Immature natural killer cell (primary cell): ENCODE measurements at regions not wholly inside any gene's neighbourhood (a gene's known extent, or its start where the extent isn't known, plus 50 kb on each side); places are given as distances from the start of the nearest gene placed in this dataset.

Experiments used
- DNase-seq, 3 donors: peaks; one replicate each; pipeline ENCODE4 v3.0.0; 2022; ENCODE audit warnings: mixed read lengths in 1 of 3
- H3K27ac Mint-ChIP-seq, 6 donors: one replicate each; pipeline ENCODE4 v1.8.0; 2020; ENCODE audit warnings: mixed read lengths in 6 of 6, mild to moderate bottlenecking in 5 of 6, inconsistent platforms in 4 of 6, moderate library complexity in 3 of 6
- H3K27me3 Mint-ChIP-seq, 3 donors: one replicate each; pipeline ENCODE4 v1.8.0; 2020 to 2021; ENCODE audit warnings: low read depth in 3 of 3, mild to moderate bottlenecking in 3 of 3, mixed read lengths in 3 of 3, moderate library complexity in 3 of 3, inconsistent platforms in 1 of 3
- H3K36me3 Mint-ChIP-seq, 3 donors: one replicate each; pipeline ENCODE4 v1.8.0; 2020; ENCODE audit warnings: mixed read lengths in 3 of 3, inconsistent platforms in 2 of 3, mild to moderate bottlenecking in 2 of 3
- H3K4me1 Mint-ChIP-seq, 2 donors: one replicate each; pipeline ENCODE4 v1.8.0; 2020; ENCODE audit warnings: inconsistent platforms in 2 of 2, mild to moderate bottlenecking in 2 of 2, mixed read lengths in 2 of 2, moderate library complexity in 1 of 2
- H3K4me3 Mint-ChIP-seq, 5 donors: one replicate each; pipeline ENCODE4 v1.8.0; 2020; ENCODE audit warnings: mild to moderate bottlenecking in 5 of 5, mixed read lengths in 5 of 5, inconsistent platforms in 3 of 5, moderate library complexity in 3 of 5
- H3K9me3 Mint-ChIP-seq, 6 donors: one replicate each; pipeline ENCODE4 v1.8.0; 2020; ENCODE audit warnings: mild to moderate bottlenecking in 6 of 6, mixed read lengths in 6 of 6, inconsistent platforms in 4 of 6, moderate library complexity in 3 of 6

GRCh38 chr7:130961128-130961601, 227.2 kb upstream of the KLF14 start:
- Mint-ChIP-seq H3K4me3 (peak overlapping the region; percentile 68 to 91 (median 82)), H3K9me3 (peaks cover 0 to 1% (median 0%) of the 10 kb centered on the region in 6 donors), H3K27me3 (peaks cover 5 to 11% (median 7%) of the 10 kb centered on the region in 3 donors), H3K4me1 (peaks cover 66 to 75% of the 10 kb centered on the region in 2 donors), H3K36me3 (peaks cover under 1 to 9% (median 7%) of the 10 kb centered on the region in 3 donors), H3K27ac (peak overlapping the region; percentile 82 to 97 (median 90))
- peak; percentile 73 to 84 (median 75) for DNase-seq

- Mint-ChIP-seq H3K4me1 (peaks cover 63 to 75% of the 10 kb centered on the region in 2 donors), H3K27ac (peak overlapping the region; percentile 82 to 97 (median 90))
- DNase-seq: no peak
Observed at GRCh38 chr7:130962109-130962508, 228.1 kb upstream of the KLF14 start.

GRCh38 chr7:130963339-130963738, 229.3 kb upstream of the KLF14 start:
- H3K4me3 Mint-ChIP-seq: no peak overlapping the region
- peaks cover 52 to 72% of the 10 kb centered on the region in 2 donors for H3K4me1 Mint-ChIP-seq
- H3K27ac Mint-ChIP-seq: peak overlapping the region in 1 of 6 donors; percentile 47
- peaks cover 5 to 10% (median 5%) of the 10 kb centered on the region in 3 donors for H3K27me3 Mint-ChIP-seq
- no peak for DNase-seq
- H3K9me3 Mint-ChIP-seq: peaks cover 0 to 1% (median 0%) of the 10 kb centered on the region in 6 donors
- H3K36me3 Mint-ChIP-seq: peaks cover 7 to 22% (median 13%) of the 10 kb centered on the region in 3 donors

More at GRCh38 chr7:130962109-130962508, 228.1 kb upstream of the KLF14 start:
- peaks cover 7 to 18% (median 10%) of the 10 kb centered on the region in 3 donors for H3K36me3 Mint-ChIP-seq
- H3K27me3 Mint-ChIP-seq: peaks cover 5 to 10% (median 7%) of the 10 kb centered on the region in 3 donors
- peak overlapping the region in 3 of 5 donors; percentile 5 to 91 (median 84) for H3K4me3 Mint-ChIP-seq
- H3K9me3 Mint-ChIP-seq: peaks cover 0 to 1% (median 0%) of the 10 kb centered on the region in 6 donors

- Mint-ChIP-seq H3K4me1 (peaks cover 42 to 65% of the 10 kb centered on the region in 2 donors), H3K27me3 (peaks cover 5 to 10% (median 7%) of the 10 kb centered on the region in 3 donors), H3K4me3 (no peak overlapping the region), H3K36me3 (peaks cover 1 to 13% (median 13%) of the 10 kb centered on the region in 3 donors), H3K9me3 (no peaks in the 10 kb centered on the region), H3K27ac (no peak overlapping the region)
- DNase-seq: no peak
Observed at GRCh38 chr7:130965515-130965914, 231.5 kb upstream of the KLF14 start.

- no peak for DNase-seq
- peak overlapping the region in 3 of 6 donors; percentile 10 to 48 (median 28) for H3K27ac Mint-ChIP-seq
- H3K4me1 Mint-ChIP-seq: peaks cover 42 to 65% of the 10 kb centered on the region in 2 donors
- H3K36me3 Mint-ChIP-seq: peaks cover 0 to 13% (median 13%) of the 10 kb centered on the region in 3 donors
- peaks cover 0 to 5% (median 5%) of the 10 kb centered on the region in 3 donors for H3K27me3 Mint-ChIP-seq
- H3K9me3 Mint-ChIP-seq: no peaks in the 10 kb centered on the region
- H3K4me3 Mint-ChIP-seq: no peak overlapping the region
Observed at GRCh38 chr7:130966246-130967009, 232.4 kb upstream of the KLF14 start.

- peaks cover 44 to 75% of the 10 kb centered on the region in 2 donors for H3K4me1 Mint-ChIP-seq
- H3K27ac Mint-ChIP-seq: peak overlapping the region in 4 of 6 donors; percentile 8 to 48 (median 24)
- peak overlapping the region in 2 of 5 donors; percentile 7 to 25 for H3K4me3 Mint-ChIP-seq
- no peak for DNase-seq
- no peaks in the 10 kb centered on the region for H3K9me3 Mint-ChIP-seq
- peaks cover 6 to 17% (median 16%) of the 10 kb centered on the region in 3 donors for H3K36me3 Mint-ChIP-seq
- peaks cover 0 to 5% (median 2%) of the 10 kb centered on the region in 3 donors for H3K27me3 Mint-ChIP-seq
Observed at GRCh38 chr7:130970196-130970595, 236.2 kb upstream of the KLF14 start.

GRCh38 chr7:130970696-130971095, 236.7 kb upstream of the KLF14 start:
- no peaks in the 10 kb centered on the region for H3K9me3 Mint-ChIP-seq
- peaks cover 10 to 19% (median 19%) of the 10 kb centered on the region in 3 donors for H3K36me3 Mint-ChIP-seq
- H3K27me3 Mint-ChIP-seq: peaks cover 0 to 8% (median 2%) of the 10 kb centered on the region in 3 donors
- H3K4me1 Mint-ChIP-seq: peaks cover 49 to 80% of the 10 kb centered on the region in 2 donors
- peak overlapping the region in 3 of 6 donors; percentile 3 to 33 (median 19) for H3K27ac Mint-ChIP-seq
- H3K4me3 Mint-ChIP-seq: no peak overlapping the region
- no peak for DNase-seq

- Mint-ChIP-seq H3K4me1 (peaks cover 52 to 83% of the 10 kb centered on the region in 2 donors), H3K27me3 (peaks cover 0 to 8% (median 2%) of the 10 kb centered on the region in 3 donors), H3K4me3 (peak overlapping the region in 1 of 5 donors; percentile 41), H3K9me3 (no peaks in the 10 kb centered on the region), H3K27ac (peak overlapping the region in 3 of 6 donors; percentile 11 to 40 (median 19)), H3K36me3 (peaks cover 12 to 21% (median 19%) of the 10 kb centered on the region in 3 donors)
- no peak for DNase-seq
Observed at GRCh38 chr7:130971297-130971696, 237.3 kb upstream of the KLF14 start.

- no peak for DNase-seq
- peak overlapping the region in 1 of 5 donors; percentile 14 for H3K4me3 Mint-ChIP-seq
Observed at GRCh38 chr7:130972201-130972600, 238.2 kb upstream of the KLF14 start.

GRCh38 chr7:130973637-130974036, 239.6 kb upstream of the KLF14 start:
- Mint-ChIP-seq H3K36me3 (peaks cover 8 to 12% (median 12%) of the 10 kb centered on the region in 3 donors), H3K27me3 (peaks cover 2 to 5% (median 3%) of the 10 kb centered on the region in 3 donors), H3K9me3 (no peaks in the 10 kb centered on the region), H3K27ac (peak overlapping the region in 3 of 6 donors; percentile 37 to 70 (median 51)), H3K4me1 (peaks cover 49 to 67% of the 10 kb centered on the region in 2 donors), H3K4me3 (no peak overlapping the region)
- no peak for DNase-seq

More at GRCh38 chr7:130972201-130972600, 238.2 kb upstream of the KLF14 start:
- Mint-ChIP-seq H3K27me3 (peaks cover 2 to 5% (median 3%) of the 10 kb centered on the region in 3 donors), H3K27ac (peak overlapping the region in 4 of 6 donors; percentile 9 to 56 (median 38)), H3K36me3 (peaks cover 10 to 15% (median 12%) of the 10 kb centered on the region in 3 donors), H3K4me1 (peaks cover 51 to 78% of the 10 kb centered on the region in 2 donors), H3K9me3 (no peaks in the 10 kb centered on the region)

- Mint-ChIP-seq H3K9me3 (no peaks in the 10 kb centered on the region), H3K4me1 (peaks cover 46 to 65% of the 10 kb centered on the region in 2 donors), H3K27me3 (peaks cover 2 to 5% (median 3%) of the 10 kb centered on the region in 3 donors), H3K27ac (peak overlapping the region in 5 of 6 donors; percentile 4 to 70 (median 37)), H3K4me3 (no peak overlapping the region), H3K36me3 (peaks cover 8 to 12% (median 12%) of the 10 kb centered on the region in 3 donors)
- no peak for DNase-seq
Observed at GRCh38 chr7:130974169-130974568, 240.2 kb upstream of the KLF14 start.

- Mint-ChIP-seq H3K36me3 (peaks cover 8 to 12% (median 12%) of the 10 kb centered on the region in 3 donors), H3K4me1 (peaks cover 46 to 69% of the 10 kb centered on the region in 2 donors), H3K9me3 (no peaks in the 10 kb centered on the region), H3K4me3 (no peak overlapping the region), H3K27me3 (peaks cover 2 to 5% (median 3%) of the 10 kb centered on the region in 3 donors), H3K27ac (peak overlapping the region in 1 of 6 donors; percentile 23)
- DNase-seq: no peak
Observed at GRCh38 chr7:130974794-130975193, 240.8 kb upstream of the KLF14 start.

- Mint-ChIP-seq H3K27me3 (peaks cover 0 to 5% (median 3%) of the 10 kb centered on the region in 3 donors), H3K27ac (peak overlapping the region in 3 of 6 donors; percentile 12 to 30 (median 15)), H3K9me3 (no peaks in the 10 kb centered on the region), H3K4me1 (peaks cover 38 to 61% of the 10 kb centered on the region in 2 donors), H3K4me3 (no peak overlapping the region), H3K36me3 (peaks cover 8 to 12% (median 12%) of the 10 kb centered on the region in 3 donors)
- no peak for DNase-seq
Observed at GRCh38 chr7:130975731-130976130, 241.7 kb upstream of the KLF14 start.
